ENCODE measurements at regions not wholly inside any gene's neighbourhood (a gene's known extent, or its start where the extent isn't known, plus 50 kb on each side); places are given as distances from the start of the nearest gene placed in this dataset.

DNA sequence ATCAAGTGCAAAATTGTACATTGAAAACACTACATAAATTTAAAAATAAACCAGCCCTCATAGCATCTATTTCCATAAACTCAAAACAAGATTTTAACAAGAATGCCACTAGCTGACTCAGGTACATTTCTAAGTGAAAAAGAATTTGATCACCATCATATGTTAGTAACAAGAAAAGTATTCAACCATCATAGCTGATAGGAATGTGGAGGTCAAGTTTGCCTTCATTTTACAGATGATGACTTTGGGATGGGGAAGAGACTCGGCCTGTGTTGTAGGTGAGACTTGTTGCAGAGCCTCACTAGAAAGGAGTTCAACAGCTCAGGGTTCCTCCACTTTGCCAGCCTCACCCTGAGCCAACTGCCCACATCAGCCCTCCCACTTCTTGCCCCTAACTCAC lies 318.8 kb upstream of the FAM78B start:
- no peak for TF ChIP-seq CTCF (IDR thresholded peaks at IDR 0.05; ENCODE audit: extremely low read depth in 1 of 2, insufficient read depth in 1 of 2, low read depth in 1 of 2, low read length in 2 of 2)
- no peak for TF ChIP-seq JUN (IDR thresholded peaks at IDR 0.05; ENCODE audit: borderline replicate concordance, insufficient read depth, insufficient read length, low read depth)

Data from endothelial cell of umbilical vein (primary cell).